BE2C (cell line): ENCODE measurements at regions not wholly inside any gene's neighbourhood (a gene's known extent, or its start where the extent isn't known, plus 50 kb on each side); places are given as distances from the start of the nearest gene placed in this dataset.

ENCODE experiments used
- DNase-seq: peaks from one replicate; pipeline ENCODE4 v3.0.0-alpha.2; 2020
- H3K27me3 ChIP-seq: fragments of 250-450 bp; sonication (Bioruptor Pico); 2 replicates; pipeline ENCODE4 v1.5.1; 2020; ENCODE audit warnings: mild to moderate bottlenecking
- H3K36me3 ChIP-seq: fragments of 250-450 bp; sonication (Bioruptor Pico); 2 replicates; pipeline ENCODE4 v1.5.1; 2020; ENCODE audit warnings: mild to moderate bottlenecking
- H3K4me1 ChIP-seq: fragments of 250-450 bp; sonication (Bioruptor Pico); 2 replicates; pipeline ENCODE4 v1.5.1; 2020
- H3K4me3 ChIP-seq: 2 replicates; pipeline ENCODE4 v1.5.1; 2011; ENCODE audit warnings: low read depth, low read length
- H3K9me3 ChIP-seq: fragments of 250-450 bp; sonication (Bioruptor Pico); 2 replicates; pipeline ENCODE4 v1.5.1; 2020
- CTCF ChIP-seq: IDR thresholded peaks from 2 replicates; pipeline ENCODE4 v1.5.1; 2012; ENCODE audit warnings: mild to moderate bottlenecking, low read depth, low read length

GRCh38 chr15:29589416-29589815 is 232.9 kb downstream of the TJP1 start:
- DNase-seq = no peak
- H3K4me1 ChIP-seq = no peaks in the 10 kb centered on the region
- no peaks in the 10 kb centered on the region for H3K36me3 ChIP-seq
- H3K27me3 ChIP-seq = no peaks in the 10 kb centered on the region
- no peak for TF ChIP-seq CTCF
- no peaks in the 10 kb centered on the region for H3K9me3 ChIP-seq
- no peak overlapping the region for H3K4me3 ChIP-seq

GRCh38 chr15:29573197-29573838 is 248.9 kb downstream of the TJP1 start:
- Histone ChIP-seq H3K4me3 (no peak overlapping the region), H3K36me3 (no peaks in the 10 kb centered on the region), H3K9me3 (no peaks in the 10 kb centered on the region), H3K27me3 (peaks cover 43% of the 10 kb centered on the region), H3K4me1 (no peaks in the 10 kb centered on the region)
- no peak for DNase-seq
- TF ChIP-seq CTCF = no peak

- no peak for DNase-seq
- no peaks in the 10 kb centered on the region for H3K36me3 ChIP-seq
Observed at GRCh38 chr15:29571792-29572431, 250.4 kb downstream of the TJP1 start.

DNA sequence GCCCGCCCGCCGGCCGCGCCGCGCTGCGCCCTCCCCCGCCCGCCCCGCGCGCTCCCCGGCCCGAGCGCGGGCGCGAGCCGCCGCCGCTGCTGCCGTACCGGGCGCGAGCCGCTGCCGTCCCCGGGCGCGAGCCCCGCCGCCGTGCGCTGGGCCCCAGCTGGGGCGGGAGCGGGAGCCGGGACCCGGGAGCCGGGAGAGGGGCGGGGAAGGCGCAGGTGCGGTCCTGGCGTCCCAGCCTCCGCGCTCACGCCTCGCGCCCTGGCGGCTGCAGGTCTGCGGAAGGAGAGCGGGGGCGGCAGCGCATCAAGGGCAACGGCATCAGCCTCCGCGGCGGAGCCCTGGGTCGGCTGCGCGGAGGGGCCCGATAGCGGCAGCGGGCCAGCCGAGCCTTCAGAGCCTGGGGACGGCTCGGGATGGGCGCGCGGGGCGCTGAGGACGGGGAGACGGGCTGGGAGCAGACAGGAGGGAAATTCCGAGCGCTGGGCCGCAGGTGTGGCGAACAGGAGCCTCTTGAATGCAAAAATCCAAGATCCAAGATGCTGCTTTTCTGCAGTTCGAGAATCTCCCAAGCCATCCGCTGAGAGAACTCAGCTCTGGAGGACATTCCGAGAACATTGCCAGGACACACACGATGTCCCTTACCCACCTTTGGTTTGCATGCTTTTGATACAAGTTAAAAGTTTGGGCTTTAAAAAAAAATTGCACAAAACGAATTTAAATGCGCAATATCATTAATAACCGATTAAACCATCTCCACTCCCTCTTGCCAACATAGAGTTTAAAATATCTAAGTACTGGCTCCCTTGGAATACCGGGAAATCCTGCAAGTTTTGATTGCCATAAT is 251.1 kb downstream of the TJP1 start:
- H3K9me3 ChIP-seq = no peaks in the 10 kb centered on the region
- H3K4me1 ChIP-seq = no peaks in the 10 kb centered on the region
- no peaks in the 10 kb centered on the region for H3K36me3 ChIP-seq
- no peak for TF ChIP-seq CTCF
- H3K4me3 ChIP-seq = no peak overlapping the region
- peak; percentile 19 for DNase-seq
- peaks cover 55% of the 10 kb centered on the region for H3K27me3 ChIP-seq

More at GRCh38 chr15:29571792-29572431, 250.4 kb downstream of the TJP1 start:
- Histone ChIP-seq H3K4me1 (no peaks in the 10 kb centered on the region), H3K9me3 (no peaks in the 10 kb centered on the region), H3K4me3 (no peak overlapping the region), H3K27me3 (peaks cover 55% of the 10 kb centered on the region)
- TF ChIP-seq CTCF = no peak

GRCh38 chr15:29570121-29570947 is 251.9 kb downstream of the TJP1 start:
- Histone ChIP-seq H3K36me3 (no peaks in the 10 kb centered on the region), H3K9me3 (no peaks in the 10 kb centered on the region), H3K27me3 (peaks cover 55% of the 10 kb centered on the region), H3K4me1 (no peaks in the 10 kb centered on the region), H3K4me3 (no peak overlapping the region)
- no peak for TF ChIP-seq CTCF
- DNase-seq = no peak
